ENCODE measurements at regions not wholly inside any gene's neighbourhood (a gene's known extent, or its start where the extent isn't known, plus 50 kb on each side); places are given as distances from the start of the nearest gene placed in this dataset.

DNA sequence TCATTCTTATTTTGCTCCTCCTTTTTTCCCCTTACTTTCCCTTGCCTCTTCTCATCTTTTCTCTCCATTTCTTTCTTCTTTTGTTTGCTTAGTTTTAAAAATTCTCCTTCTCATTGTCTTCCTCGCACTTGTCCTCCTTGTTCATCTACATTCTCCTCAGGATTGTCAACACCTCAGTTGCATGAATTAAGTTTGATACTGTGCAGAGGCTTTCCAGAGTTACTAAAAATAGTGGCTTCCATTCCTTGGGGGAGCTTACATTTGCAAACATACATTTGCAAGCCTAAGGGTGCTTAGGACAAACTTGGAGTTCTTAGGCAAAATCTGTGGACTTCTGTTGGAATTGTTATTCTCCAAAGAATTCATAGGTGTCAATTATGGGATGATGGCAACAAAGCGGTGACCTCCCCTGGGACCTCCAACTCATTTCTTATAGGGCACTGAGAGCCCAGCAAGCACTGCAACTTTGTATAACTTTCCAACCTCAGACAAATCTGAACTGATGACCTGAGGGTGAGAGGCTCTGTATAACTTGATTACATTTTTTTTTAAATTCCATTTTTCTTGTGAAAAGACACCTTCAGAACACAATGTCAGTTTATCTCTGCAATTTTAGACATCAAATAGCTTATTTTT is 371.4 kb downstream of the TMEM38B start:
- H2AFZ ChIP-seq (replicated peaks), result no peak overlapping the region
- no peaks in the 10 kb centered on the region for H3F3A ChIP-seq (ENCODE audit: low read depth)
- H3K4me2 ChIP-seq, result no peak overlapping the region
- no peaks in the 10 kb centered on the region for H3K9me3 ChIP-seq (ENCODE audit: low read depth)
- no peaks in the 10 kb centered on the region for H3K27me3 ChIP-seq
- Mint-ChIP-seq H3K9me3 (peaks cover 2% of the 10 kb centered on the region), H3K4me3 (no peak overlapping the region), H3K27ac (no peak overlapping the region), H3K4me1 (peaks cover 3% of the 10 kb centered on the region), H3K27me3 (ENCODE audit: insufficient read depth, low read depth) (no peaks in the 10 kb centered on the region), H3K36me3 (no peaks in the 10 kb centered on the region)
- H3K9ac ChIP-seq, result no peak overlapping the region
- H3K27ac ChIP-seq, result no peak overlapping the region
- no peak for DNase-seq (ENCODE audit: low spot score)
- H3K4me1 ChIP-seq, result no peaks in the 10 kb centered on the region
- TF ChIP-seq EZH2phosphoT487 (IDR thresholded peaks at IDR 0.05) (no peak), CTCF (IDR thresholded peaks at IDR 0.05) (no peak), EZH2 (IDR thresholded peaks at IDR 0.05) (no peak)
- H3K4me3 ChIP-seq, result no peak overlapping the region
- H3K79me2 ChIP-seq (ENCODE audit: low read depth), result no peaks in the 10 kb centered on the region
- no peaks in the 10 kb centered on the region for H4K20me1 ChIP-seq (ENCODE audit: low read depth)
- H3K36me3 ChIP-seq, result no peaks in the 10 kb centered on the region

GRCh38 chr9:106066940-106067524 is 372.7 kb downstream of the TMEM38B start:
- no peaks in the 10 kb centered on the region for H3K4me1 ChIP-seq

DNA sequence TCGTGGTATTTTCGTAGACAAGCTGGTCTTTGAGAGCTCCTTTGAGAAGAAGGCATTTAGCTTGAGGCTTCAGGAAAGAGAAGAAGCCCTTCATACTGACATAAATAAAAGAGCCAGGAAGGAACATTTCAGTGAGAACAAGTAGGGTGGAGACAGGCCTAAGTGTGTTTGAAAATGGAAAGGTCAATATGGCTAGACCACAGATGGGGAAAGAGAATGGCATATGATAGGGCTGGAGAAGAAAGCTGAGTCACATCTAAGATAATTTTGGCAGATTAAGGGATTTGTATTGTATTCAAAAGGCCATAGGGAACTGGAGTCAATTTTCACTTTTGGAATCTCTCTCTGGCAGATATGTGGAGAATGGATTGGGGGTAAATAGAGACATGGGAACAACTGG is 374.9 kb downstream of the TMEM38B start:
- H3K4me3 Mint-ChIP-seq, result no peak overlapping the region
- Histone ChIP-seq H3K4me2 (no peak overlapping the region), H3K4me3 (no peak overlapping the region), H3K27ac (no peak overlapping the region), H2AFZ (replicated peaks) (no peak overlapping the region), H3F3A (ENCODE audit: low read depth) (no peaks in the 10 kb centered on the region), H4K20me1 (ENCODE audit: low read depth) (no peaks in the 10 kb centered on the region), H3K36me3 (no peaks in the 10 kb centered on the region), H3K9me3 (ENCODE audit: low read depth) (no peaks in the 10 kb centered on the region), H3K27me3 (no peaks in the 10 kb centered on the region), H3K79me2 (ENCODE audit: low read depth) (no peaks in the 10 kb centered on the region), H3K9ac (no peak overlapping the region), H3K4me1 (no peaks in the 10 kb centered on the region)
- H3K36me3 Mint-ChIP-seq, result no peaks in the 10 kb centered on the region
- peaks cover 3% of the 10 kb centered on the region for H3K4me1 Mint-ChIP-seq
- no peaks in the 10 kb centered on the region for H3K9me3 Mint-ChIP-seq
- H3K27ac Mint-ChIP-seq, result no peak overlapping the region
- no peaks in the 10 kb centered on the region for H3K27me3 Mint-ChIP-seq (ENCODE audit: insufficient read depth, low read depth)
- no peak for TF ChIP-seq CTCF (IDR thresholded peaks at IDR 0.05)
- no peak for TF ChIP-seq EZH2phosphoT487 (IDR thresholded peaks at IDR 0.05)
- TF ChIP-seq EZH2 (IDR thresholded peaks at IDR 0.05), result no peak
- DNase-seq (ENCODE audit: low spot score), result no peak

More at GRCh38 chr9:106066940-106067524, 372.7 kb downstream of the TMEM38B start:
- Histone ChIP-seq H3K36me3 (no peaks in the 10 kb centered on the region), H3K4me2 (no peak overlapping the region), H3K79me2 (ENCODE audit: low read depth) (no peaks in the 10 kb centered on the region), H3K27me3 (no peaks in the 10 kb centered on the region), H4K20me1 (ENCODE audit: low read depth) (no peaks in the 10 kb centered on the region), H3K9ac (no peak overlapping the region), H3F3A (ENCODE audit: low read depth) (no peaks in the 10 kb centered on the region), H2AFZ (replicated peaks) (no peak overlapping the region), H3K9me3 (ENCODE audit: low read depth) (no peaks in the 10 kb centered on the region), H3K4me3 (no peak overlapping the region), H3K27ac (no peak overlapping the region)
- H3K27me3 Mint-ChIP-seq (ENCODE audit: insufficient read depth, low read depth), result no peaks in the 10 kb centered on the region
- H3K9me3 Mint-ChIP-seq, result no peaks in the 10 kb centered on the region
- H3K27ac Mint-ChIP-seq, result peak overlapping the region; percentile 47
- DNase-seq (ENCODE audit: low spot score), result no peak
- peaks cover 3% of the 10 kb centered on the region for H3K4me1 Mint-ChIP-seq
- no peaks in the 10 kb centered on the region for H3K36me3 Mint-ChIP-seq
- no peak overlapping the region for H3K4me3 Mint-ChIP-seq
- TF ChIP-seq EZH2phosphoT487 (IDR thresholded peaks at IDR 0.05) (no peak), CTCF (IDR thresholded peaks at IDR 0.05) (no peak), EZH2 (IDR thresholded peaks at IDR 0.05) (no peak)

Measured in neural progenitor cell (in vitro differentiated cells).